IPS DF 4.7 (cell line): ENCODE measurements at regions not wholly inside any gene's neighbourhood (a gene's known extent, or its start where the extent isn't known, plus 50 kb on each side); places are given as distances from the start of the nearest gene placed in this dataset.

Source experiments
- DNase-seq: peaks from one replicate; pipeline ENCODE4 v3.0.0-alpha.2; 2013; ENCODE audit warnings: low spot score; ENCODE audit errors: extremely low read depth

DNA sequence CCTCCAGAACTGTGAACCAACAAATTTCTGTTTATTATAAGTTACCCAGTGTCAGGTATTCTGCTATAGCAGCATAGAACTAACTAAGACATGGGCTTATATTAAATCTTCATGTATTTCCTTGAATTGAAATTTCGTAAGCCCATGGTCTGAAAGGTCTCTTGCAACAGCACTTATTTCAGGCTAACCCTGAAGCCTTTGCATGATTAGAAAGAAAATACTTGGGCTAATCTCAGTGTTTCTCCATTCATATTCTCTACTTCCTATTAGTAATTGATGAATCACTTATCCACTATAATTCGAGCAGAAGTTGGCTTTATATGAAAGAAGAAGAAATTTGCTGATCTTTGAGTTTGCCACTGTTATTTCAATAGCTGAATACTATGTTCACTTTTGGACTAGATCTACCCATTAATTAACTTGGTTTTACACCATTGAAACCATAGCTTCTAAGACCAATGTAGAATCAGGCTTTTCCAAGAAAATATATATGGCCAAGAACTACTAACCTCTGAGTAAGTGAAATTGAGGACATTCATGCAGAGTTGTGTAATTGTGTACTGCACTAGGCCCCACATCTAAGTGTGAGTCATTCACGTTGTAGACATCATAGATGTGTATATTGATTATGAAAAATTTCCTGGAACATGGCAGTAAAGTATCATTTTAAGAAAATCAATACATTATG lies 731.6 kb downstream of the SOCS6 start:
- DNase-seq = no peak

DNA sequence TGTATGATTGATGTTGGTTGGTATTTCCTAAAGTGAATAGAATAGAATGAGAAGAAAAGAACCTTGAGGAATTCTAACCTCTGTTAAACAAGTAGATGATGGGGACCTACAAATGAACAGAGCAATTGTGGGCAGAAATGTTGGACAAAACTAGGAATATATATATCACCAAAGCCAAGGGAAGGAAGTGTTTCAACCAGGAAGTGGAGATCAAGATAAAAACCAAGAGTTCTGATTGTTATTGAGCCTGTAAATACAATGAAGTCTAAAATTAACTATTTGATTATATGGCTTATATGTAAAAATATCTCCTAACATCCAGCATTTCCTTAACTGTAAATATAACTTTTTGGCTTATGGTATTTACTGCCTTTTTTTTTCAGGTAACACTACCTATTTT lies 730.0 kb downstream of the SOCS6 start:
- no peak for DNase-seq

DNA sequence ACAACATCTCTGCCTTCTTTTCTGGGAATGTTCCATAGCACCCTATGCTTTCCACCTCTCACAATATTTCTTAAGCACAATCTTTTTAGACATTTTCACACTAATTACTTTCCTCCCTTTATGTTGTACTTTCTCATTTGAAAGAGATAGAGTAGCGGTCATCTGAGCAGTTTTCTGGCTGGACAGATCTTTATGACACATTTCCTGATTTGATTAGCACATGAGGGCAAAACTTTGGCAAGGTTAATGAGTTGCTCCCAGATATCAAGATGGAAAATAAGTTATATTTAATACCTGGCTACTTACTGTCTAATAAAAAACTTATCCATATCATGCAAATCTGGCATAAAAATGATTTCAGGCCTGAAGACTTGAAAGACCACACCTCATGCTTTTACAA lies 723.9 kb downstream of the SOCS6 start:
- no peak for DNase-seq

DNA sequence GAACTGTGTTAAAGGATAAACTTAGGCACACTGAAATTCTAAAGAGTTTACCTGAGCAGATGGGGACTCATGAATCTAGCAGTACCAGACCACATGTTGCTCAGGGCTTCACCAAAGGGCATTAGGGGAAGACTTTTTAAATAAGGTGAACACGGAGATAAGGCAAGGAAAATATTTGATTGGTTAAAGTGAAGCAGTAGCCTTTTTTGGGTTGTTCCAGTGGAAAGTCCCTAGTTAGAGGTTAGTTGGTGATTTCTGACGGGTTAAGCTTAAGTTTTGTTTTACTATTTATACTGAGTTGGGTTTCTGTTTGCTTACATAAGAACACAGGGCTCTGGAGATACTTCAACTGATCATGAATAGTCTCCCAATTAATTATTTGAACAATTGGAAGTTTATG lies 722.5 kb downstream of the SOCS6 start:
- DNase-seq = no peak

DNA sequence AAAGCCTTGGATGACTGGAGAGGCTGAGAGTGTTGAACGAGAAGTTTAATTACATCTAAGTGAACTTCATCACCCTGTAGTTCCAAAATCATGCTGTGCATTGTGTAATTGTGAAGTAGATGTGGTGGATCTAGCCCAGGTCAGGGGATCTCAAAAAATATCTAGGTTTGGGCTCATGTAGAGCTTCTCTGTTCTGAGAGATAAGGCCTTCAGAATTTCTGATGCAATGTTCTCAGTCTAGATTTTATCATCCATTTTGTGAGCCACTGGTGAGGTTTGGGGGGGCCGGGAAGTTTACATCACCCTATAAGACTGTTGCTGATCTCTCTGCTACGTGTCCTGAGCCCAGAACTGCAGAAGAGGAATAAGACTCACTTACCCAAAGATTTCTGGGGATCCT lies 719.4 kb downstream of the SOCS6 start:
- DNase-seq = no peak

DNA sequence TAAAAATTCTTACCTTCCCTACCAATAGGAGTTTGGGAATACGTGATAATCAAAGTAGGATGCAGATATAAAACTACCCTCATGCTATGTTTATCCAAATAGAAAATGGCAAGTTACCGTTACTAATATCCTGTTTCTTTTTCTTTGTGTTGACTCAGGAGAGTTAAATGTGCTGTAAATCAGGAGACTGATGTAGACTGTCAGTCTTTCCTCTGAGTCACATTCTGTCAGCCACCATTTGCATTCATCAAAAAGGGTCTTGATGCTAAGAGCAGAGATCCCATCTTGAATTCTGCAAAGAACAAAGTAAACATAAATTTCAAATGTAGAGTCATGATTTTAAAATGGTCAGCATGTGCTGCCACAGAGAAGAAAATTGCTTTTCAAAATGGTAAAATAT lies 712.8 kb downstream of the SOCS6 start:
- DNase-seq = no peak

- DNase-seq = no peak
These were observed 709.6 kb downstream of the SOCS6 start for GRCh38 chr18:70998490-70998889.

DNA sequence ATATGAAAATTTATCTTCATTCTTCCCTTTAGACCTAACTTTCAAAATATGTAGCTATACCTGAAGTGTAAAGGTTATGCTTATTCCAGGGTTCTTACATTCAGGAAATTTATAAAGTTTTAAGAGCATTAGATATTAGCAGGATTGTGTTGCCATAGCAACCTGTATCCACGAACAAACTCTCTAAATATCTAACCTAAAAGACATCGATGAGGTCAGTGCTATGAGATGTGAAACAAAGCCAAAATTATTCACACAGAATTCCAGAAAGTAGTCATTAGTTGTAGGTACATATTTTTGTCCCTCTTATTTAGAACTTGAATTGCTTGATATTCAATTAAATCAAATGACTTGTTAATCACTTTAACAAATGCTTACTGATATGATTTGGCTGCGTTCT lies 705.3 kb downstream of the SOCS6 start:
- DNase-seq = no peak

DNA sequence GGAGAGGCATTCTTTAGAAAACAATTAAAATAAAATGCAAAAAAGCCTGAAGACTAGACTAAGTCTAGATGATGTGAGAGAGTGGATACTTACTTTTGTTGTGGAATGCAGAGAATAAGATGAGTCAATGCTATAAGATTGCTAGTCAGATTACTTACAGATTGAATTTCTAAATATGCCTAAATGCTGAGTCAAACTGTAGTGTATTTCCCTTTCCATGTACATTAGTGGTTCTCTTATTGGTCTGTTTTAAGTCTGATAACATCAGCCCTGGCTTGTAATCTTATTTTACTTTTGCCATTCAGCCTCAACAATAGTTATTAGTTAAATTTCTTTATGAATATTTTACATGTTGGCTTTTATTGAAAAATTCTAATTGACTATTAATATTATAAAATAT lies 702.7 kb downstream of the SOCS6 start:
- DNase-seq = no peak

DNA sequence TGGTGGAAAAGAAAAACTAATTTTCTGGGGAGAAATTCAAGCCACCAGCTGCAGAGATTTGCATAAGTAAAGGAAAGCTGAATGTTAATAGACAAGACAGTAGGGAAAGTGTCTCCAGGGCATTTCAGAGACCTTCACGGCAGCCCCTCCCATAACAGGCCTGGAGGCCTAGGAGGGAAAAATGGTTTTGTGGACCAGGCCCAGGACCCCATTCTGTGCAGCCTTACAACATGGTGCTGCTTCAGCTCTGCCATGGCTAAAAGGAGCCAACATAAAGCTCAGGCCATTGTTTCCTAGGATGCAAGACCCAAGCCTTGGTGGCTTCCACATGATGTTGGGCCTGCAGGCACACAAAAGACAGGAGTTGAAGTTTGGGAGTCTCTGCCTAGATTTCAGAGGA lies 697.1 kb downstream of the SOCS6 start:
- DNase-seq = no peak

- DNase-seq = no peak
These were observed 693.4 kb downstream of the SOCS6 start for GRCh38 chr18:70982292-70982691.

GRCh38 chr18:70981400-70982140 lies 692.7 kb downstream of the SOCS6 start:
- DNase-seq = no peak

DNA sequence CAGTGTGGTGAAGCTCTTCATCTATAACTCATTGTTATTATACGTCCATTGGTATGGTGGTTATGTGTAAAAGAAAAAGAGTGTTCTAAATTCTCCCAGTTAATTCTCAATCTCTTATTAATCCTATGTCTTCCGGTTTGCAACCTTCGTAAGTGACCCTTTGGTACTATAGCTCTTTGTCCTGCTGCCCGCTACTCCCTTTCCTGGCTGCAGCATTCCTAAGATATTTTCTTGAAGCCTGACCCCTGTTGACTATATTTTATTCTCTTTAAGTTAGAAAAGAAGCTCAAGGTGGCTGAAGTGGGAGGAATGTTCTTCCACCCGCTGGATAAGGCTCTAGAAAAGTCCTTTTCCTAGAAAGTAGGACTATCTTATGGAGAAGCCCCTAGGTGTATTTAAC lies 684.8 kb downstream of the SOCS6 start:
- no peak for DNase-seq

- no peak for DNase-seq
These were observed 677.6 kb downstream of the SOCS6 start for GRCh38 chr18:70966419-70966818.

DNA sequence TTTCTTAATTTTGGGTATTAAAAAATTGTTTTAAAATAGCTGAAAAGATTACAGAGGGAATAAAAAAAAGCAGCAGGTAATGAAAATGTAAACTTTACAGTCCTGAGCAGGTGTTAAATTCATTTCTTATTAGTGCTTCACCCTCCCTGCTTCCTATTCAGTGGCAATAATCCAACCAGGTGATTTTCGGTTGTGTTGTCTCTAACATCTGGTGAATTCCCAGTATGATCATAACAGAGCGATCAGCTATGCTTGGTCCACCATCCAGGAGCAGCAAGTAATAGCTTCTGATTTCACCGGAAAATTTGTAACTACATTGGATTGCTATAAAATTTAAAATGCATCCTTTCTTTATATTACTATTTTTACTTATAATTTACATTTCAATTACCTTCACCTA lies 673.1 kb downstream of the SOCS6 start:
- DNase-seq = no peak

GRCh38 chr18:70956554-70956953 lies 667.7 kb downstream of the SOCS6 start:
- no peak for DNase-seq

GRCh38 chr18:70936160-70936559 lies 647.3 kb downstream of the SOCS6 start:
- DNase-seq = no peak

DNA sequence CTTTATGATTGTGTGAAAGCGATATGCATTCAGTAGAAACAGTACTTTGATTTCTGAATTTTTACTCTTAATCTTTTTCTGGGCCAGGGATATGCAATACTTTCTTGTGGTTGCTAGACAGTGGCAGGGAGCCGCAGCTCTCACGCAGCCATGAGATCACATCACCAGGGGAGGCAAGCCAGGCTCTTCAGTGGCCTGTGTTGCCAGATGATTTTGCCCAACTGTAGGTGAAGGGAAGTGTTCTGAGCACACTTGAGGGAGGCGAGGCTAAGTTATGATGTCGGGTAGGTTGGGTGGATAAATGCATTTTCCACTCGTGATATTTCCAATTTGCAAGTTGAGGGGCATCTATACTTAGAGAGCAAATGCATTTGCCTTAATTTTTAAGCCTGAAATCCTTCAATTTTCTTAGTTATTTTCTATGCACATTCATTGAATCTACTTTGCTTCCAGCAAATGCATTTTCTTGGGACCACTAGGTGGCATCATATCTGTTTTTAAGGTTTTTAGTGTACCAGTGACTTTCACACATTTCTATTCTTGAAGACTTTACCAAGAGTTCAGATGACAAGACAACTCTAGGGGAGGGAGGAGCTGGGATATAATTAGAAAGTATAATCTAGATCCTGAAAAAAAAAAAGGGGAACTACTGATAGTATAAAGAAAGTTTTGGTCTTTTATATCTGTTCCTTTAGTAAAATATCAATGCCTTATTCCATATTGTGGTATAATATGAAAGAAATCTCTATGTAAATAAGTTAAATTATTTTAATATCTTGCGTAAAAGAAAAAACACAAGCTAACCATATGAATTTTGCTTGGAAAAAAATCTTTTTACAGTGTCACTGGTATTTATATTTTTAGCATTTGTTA lies 643.3 kb downstream of the SOCS6 start:
- DNase-seq = no peak

DNA sequence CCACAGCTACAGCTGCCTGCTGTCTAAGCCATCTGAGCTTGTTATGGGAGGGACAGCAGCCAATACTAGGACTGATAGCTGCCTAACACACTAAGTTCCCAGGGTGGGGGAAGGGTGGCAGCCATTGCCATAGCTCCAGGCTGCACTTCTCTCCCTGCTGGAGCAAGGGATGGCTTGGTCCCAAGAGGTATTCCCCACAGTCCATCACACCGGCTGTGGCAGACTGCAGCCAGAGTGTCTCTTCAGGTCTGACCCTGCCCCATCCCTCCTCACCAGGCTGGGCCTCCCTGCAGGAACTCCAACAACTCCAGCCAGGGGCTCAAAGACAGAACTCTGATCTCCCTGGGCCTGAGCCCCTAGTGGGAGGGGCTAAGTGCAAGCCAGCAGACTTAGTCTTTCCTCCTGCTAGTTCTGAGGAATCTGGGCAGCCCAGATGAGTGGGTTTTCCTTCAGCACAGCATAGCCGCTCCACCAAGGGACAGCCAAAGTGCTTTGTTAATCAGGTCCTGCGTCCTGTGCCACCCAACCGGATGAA lies 632.1 kb downstream of the SOCS6 start:
- no peak for DNase-seq

DNA sequence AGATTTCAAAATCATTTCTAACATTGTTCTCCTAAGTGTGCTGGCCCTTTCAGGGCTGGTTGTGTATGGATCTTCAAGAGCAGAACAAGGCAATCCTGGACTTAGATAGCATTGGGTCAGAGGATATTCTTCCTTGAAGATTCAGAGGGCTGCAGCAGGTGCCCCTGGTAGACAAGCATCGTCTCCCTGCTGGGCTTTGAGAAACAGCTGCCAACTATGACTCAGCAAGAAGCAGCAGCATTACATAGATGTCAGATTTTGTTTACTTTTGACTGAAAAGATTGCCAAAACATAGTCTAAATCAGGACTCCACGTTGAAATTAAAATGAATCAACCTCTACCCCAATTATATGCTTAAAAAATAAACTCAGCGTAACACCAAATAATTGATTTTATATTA lies 618.8 kb downstream of the SOCS6 start:
- no peak for DNase-seq

DNA sequence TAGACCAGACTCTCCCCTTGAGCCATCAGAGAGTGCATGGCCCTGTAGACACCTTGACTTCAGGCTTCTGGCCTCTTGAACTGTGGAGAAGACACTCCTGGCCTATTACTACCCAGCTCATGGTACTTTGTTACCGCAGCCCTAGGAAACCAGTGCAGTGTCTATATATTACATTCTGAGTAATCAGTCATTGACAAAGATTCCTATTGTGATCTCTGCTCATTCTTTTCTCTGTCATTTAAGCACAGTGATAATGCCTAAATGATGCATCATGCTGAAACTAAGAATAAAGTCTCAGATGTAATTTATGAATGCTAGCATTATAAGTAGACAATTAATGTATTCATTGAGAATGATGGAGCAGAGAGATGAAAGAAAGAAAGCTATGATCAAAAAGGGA lies 603.5 kb downstream of the SOCS6 start:
- DNase-seq = no peak

GRCh38 chr18:70870292-70870691 lies 581.4 kb downstream of the SOCS6 start:
- DNase-seq = no peak
